ENCODE measurements at regions not wholly inside any gene's neighbourhood (a gene's known extent, or its start where the extent isn't known, plus 50 kb on each side); places are given as distances from the start of the nearest gene placed in this dataset.

DNA sequence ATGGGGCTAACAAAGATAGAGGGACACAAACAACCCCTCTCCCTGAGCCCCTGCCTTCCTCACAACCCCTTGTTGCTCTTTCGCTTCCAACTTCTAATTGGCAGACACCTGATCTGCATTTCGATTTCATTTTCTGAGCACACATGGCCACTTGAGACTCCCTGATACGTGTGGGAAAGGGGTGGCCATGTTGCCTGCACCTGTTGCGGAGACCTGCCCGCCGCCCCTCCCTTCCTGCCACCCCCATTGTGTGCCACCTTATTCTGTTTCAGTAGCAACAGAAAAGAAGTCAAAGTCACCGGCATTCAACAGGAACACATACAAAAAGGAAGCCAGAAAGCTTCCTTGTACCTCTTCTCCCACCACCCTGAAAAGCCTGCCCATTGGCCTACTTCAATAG lies 254.7 kb upstream of the SOX9 start:
- Histone ChIP-seq H2BK120ac (replicated peaks; ENCODE audit: low read depth, low read length) (no peak overlapping the region), H3K79me1 (ENCODE audit: low read depth, low read length) (no peaks in the 10 kb centered on the region), H3K23me2 (ENCODE audit: low read depth, low read length) (no peaks in the 10 kb centered on the region), H3K27ac (ENCODE audit: low read depth, low read length) (no peak overlapping the region), H3K4ac (replicated peaks; ENCODE audit: insufficient read length, low read depth, low read length) (no peak overlapping the region), H3K27me3 (replicated peaks in 1 of 4; ENCODE audit: control insufficient read depth in 3 of 4, extremely low read depth in 1 of 4, insufficient read depth in 3 of 4, low read length in 3 of 4) (no peaks in the 10 kb centered on the region), H4K20me1 (replicated peaks in 1 of 2; ENCODE audit: control insufficient read depth in 1 of 2, insufficient read depth in 2 of 2, low read length in 2 of 2) (no peaks in the 10 kb centered on the region), H4K8ac (ENCODE audit: extremely low read depth, insufficient read depth, low read length) (no peak overlapping the region; the same call in 1 of the 2 replicates), H3K9ac (replicated peaks in 1 of 4; ENCODE audit: extremely low read depth in 1 of 4, low read depth in 3 of 4, low read length in 3 of 4) (no peak overlapping the region), H3K4me1 (replicated peaks in 1 of 4; ENCODE audit: control insufficient read depth in 3 of 4, insufficient read depth in 4 of 4, low read length in 3 of 4) (no peaks in the 10 kb centered on the region), H2BK12ac (ENCODE audit: low read depth, low read length) (0 out of 2 replicates have a peak overlapping the region, but pooled peaks have one; percentile 5), H3K23ac (ENCODE audit: insufficient read length) (no peak overlapping the region), H3K4me3 (ENCODE audit: extremely low read depth in 1 of 4, insufficient read depth in 2 of 4, low read depth in 3 of 4, low read length in 4 of 4) (no peak overlapping the region), H2BK20ac (ENCODE audit: low read length) (no peak overlapping the region), H2BK5ac (ENCODE audit: low read depth, low read length) (no peak overlapping the region), H3K18ac (ENCODE audit: extremely low read depth, low read length) (no peak overlapping the region), H4K5ac (ENCODE audit: insufficient read length, low read depth, low read length) (no peak overlapping the region), H2AK5ac (ENCODE audit: low read depth, low read length) (no peak overlapping the region), H2AFZ (ENCODE audit: low read length) (0 out of 2 replicates have a peak overlapping the region, but pooled peaks have one; percentile 24), H3K9me3 (ENCODE audit: insufficient read depth in 2 of 2, low read depth in 1 of 2, low read length in 1 of 2) (no peaks in the 10 kb centered on the region), H4K91ac (replicated peaks; ENCODE audit: insufficient read length, low read length) (no peak overlapping the region), H3K79me2 (ENCODE audit: control insufficient read depth in 1 of 2, insufficient read depth in 2 of 2, low read length in 2 of 2) (no peaks in the 10 kb centered on the region), H3K36me3 (ENCODE audit: control insufficient read depth in 2 of 4, insufficient read depth in 4 of 4, low read length in 3 of 4) (no peaks in the 10 kb centered on the region), H3K56ac (replicated peaks; ENCODE audit: insufficient read length, low read depth, low read length) (no peak overlapping the region), H3K14ac (ENCODE audit: insufficient read length) (no peak overlapping the region), H3K4me2 (ENCODE audit: insufficient read depth in 1 of 2, low read depth in 2 of 2, low read length in 2 of 2) (no peak overlapping the region), H2BK15ac (ENCODE audit: low read length) (no peak overlapping the region)
- ChIA-PET POLR2A (ENCODE audit: partially characterized antibody) (no interaction called here), CTCF (ENCODE audit: partially characterized antibody) (interaction anchor here (0.6 kb wide), 1 partner anchor 383 kb away, joined by 3 read pairs; no protein-coding TSS in a partner anchor)
- WGBS, 2 experiments (ENCODE audit: extremely low coverage in 1 of 2, insufficient coverage in 1 of 2, insufficient read length in 1 of 2, insufficient replicate concordance in 2 of 2, low coverage in 1 of 2, low lambda C conversion rate in 2 of 2, missing lambda C conversion rate in 1 of 2), result 90% methylated on average over 7 of the region's 7 CpGs; no CpG with 5 or more reads in 1 of the 2 experiments
- DNase-seq (ENCODE audit: low read depth in 1 of 2, low spot score in 2 of 2) (no peak), FAIRE-seq (no peak)
- TF ChIP-seq NRF1 (IDR thresholded peaks at IDR 0.05; ENCODE audit: low read depth, low read length) (no peak), JUND (IDR thresholded peaks at IDR 0.05; ENCODE audit: low read length) (no peak), TAF7 (optimal IDR thresholded peaks at IDR 0.05; ENCODE audit: borderline replicate concordance, low read depth, low read length) (no peak), SP4 (IDR thresholded peaks at IDR 0.05; ENCODE audit: low read length) (no peak), BRCA1 (IDR thresholded peaks at IDR 0.05; ENCODE audit: low read depth, low read length) (no peak), GTF2F1 (IDR thresholded peaks at IDR 0.05; ENCODE audit: borderline replicate concordance, low read depth, low read length) (no peak), PHF8 (conservative IDR thresholded peaks at IDR 0.05; ENCODE audit: low read depth, low read length) (no peak), RFX5 (IDR thresholded peaks at IDR 0.05; ENCODE audit: borderline replicate concordance, low read depth, low read length) (no peak), BCL11A (IDR thresholded peaks at IDR 0.05; ENCODE audit: low read depth in 2 of 2, low read length in 2 of 2) (no peak), ZNF274 (IDR thresholded peaks at IDR 0.05; ENCODE audit: borderline replicate concordance, extremely low read depth, low read length) (no peak), MAFK (IDR thresholded peaks at IDR 0.05; ENCODE audit: low read depth, low read length) (no peak), CBX8 (IDR thresholded peaks at IDR 0.05; ENCODE audit: borderline replicate concordance, low read depth, low read length) (no peak), HDAC2 (IDR thresholded peaks at IDR 0.05; ENCODE audit: borderline replicate concordance in 1 of 2, low read depth in 2 of 2, low read length in 2 of 2) (no peak), GABPA (IDR thresholded peaks at IDR 0.05; ENCODE audit: borderline replicate concordance, insufficient read depth, low read length) (no peak), TCF12 (IDR thresholded peaks at IDR 0.05; ENCODE audit: low read depth, low read length) (no peak), SIX5 (IDR thresholded peaks at IDR 0.05; ENCODE audit: low read depth, low read length) (no peak)
